Naive thymus-derived CD4-positive, alpha-beta T cell (primary cell): ENCODE measurements at regions not wholly inside any gene's neighbourhood (a gene's known extent, or its start where the extent isn't known, plus 50 kb on each side); places are given as distances from the start of the nearest gene placed in this dataset.

Experiments used
- ATAC-seq: fragments of 150-1000 bp; cut with Tn5 transposase; 2 replicates; pipeline ENCODE4 v1.10.0; 2021; ENCODE audit warnings: mild to moderate bottlenecking, moderate library complexity
- CTCF ChIA-PET: fragments of 350-600 bp; sonication (Branson Sonifier 250); formaldehyde crosslinking; loops from one replicate; lab custom pipeline; 2021; ENCODE audit warnings: antibody characterized with exemption; lab: Charles Lee
- POLR2A ChIA-PET: fragments of 350-600 bp; sonication (Branson Sonifier 250); formaldehyde crosslinking; loops from one replicate; lab custom pipeline; 2021; ENCODE audit warnings: antibody characterized with exemption, inconsistent platforms; lab: Charles Lee
- DNase-seq, 9 donors: peaks; one replicate each; pipeline versions ENCODE4 v3.0.0 to v3.0.0-alpha.2; 2020 to 2022; ENCODE audit warnings: mixed read lengths in 1 of 9
- H3K27ac ChIP-seq: one replicate; pipeline ENCODE4 v1.7.0; 2013; ENCODE audit warnings: mild to moderate bottlenecking, low read depth, low read length, moderate library complexity
- H3K27me3 ChIP-seq, 2 donors: one replicate each; pipeline ENCODE4 v1.7.0; 2013; ENCODE audit warnings: low read length in 2 of 2, mild to moderate bottlenecking in 2 of 2, moderate library complexity in 2 of 2; ENCODE audit not compliant: control insufficient read depth in 2 of 2, insufficient read depth in 2 of 2
- H3K36me3 ChIP-seq, 3 experiments: 1 replicate in 2 of 3; 2 replicates in 1 of 3; pipeline ENCODE4 v1.7.0; 2013; ENCODE audit warnings: low read length in 3 of 3, mild to moderate bottlenecking in 3 of 3, moderate library complexity in 1 of 3; ENCODE audit not compliant: insufficient read depth in 3 of 3, control insufficient read depth in 2 of 3
- H3K4me1 ChIP-seq, 2 donors: one replicate each; pipeline ENCODE4 v1.7.0; 2013; ENCODE audit warnings: low read length in 2 of 2, mild to moderate bottlenecking in 2 of 2, moderate library complexity in 1 of 2; ENCODE audit not compliant: control insufficient read depth in 2 of 2, insufficient read depth in 2 of 2
- H3K4me3 ChIP-seq: 2 replicates; pipeline ENCODE4 v1.7.0; 2013; ENCODE audit warnings: mild to moderate bottlenecking, low read length
- H3K9me3 ChIP-seq, 3 experiments: 1 replicate in 2 of 3; 2 replicates in 1 of 3; pipeline ENCODE4 v1.7.0; 2013; ENCODE audit warnings: low read length in 3 of 3; ENCODE audit not compliant: control insufficient read depth in 2 of 3
- H3K27ac Mint-ChIP-seq, 9 donors: one replicate each; pipeline ENCODE4 v1.8.0; 2020 to 2022; ENCODE audit warnings: mixed read lengths in 9 of 9, mild to moderate bottlenecking in 8 of 9, moderate library complexity in 5 of 9, inconsistent platforms in 2 of 9
- H3K27me3 Mint-ChIP-seq, 5 donors: one replicate each; pipeline ENCODE4 v1.8.0; 2021 to 2022; ENCODE audit warnings: mixed read lengths in 5 of 5, mild to moderate bottlenecking in 1 of 5
- H3K36me3 Mint-ChIP-seq, 5 donors: one replicate each; pipeline ENCODE4 v1.8.0; 2020 to 2022; ENCODE audit warnings: mixed read lengths in 5 of 5, mild to moderate bottlenecking in 3 of 5, inconsistent platforms in 1 of 5
- H3K4me1 Mint-ChIP-seq, 7 donors: one replicate each; pipeline ENCODE4 v1.8.0; 2020 to 2022; ENCODE audit warnings: mixed read lengths in 7 of 7, mild to moderate bottlenecking in 3 of 7, inconsistent platforms in 1 of 7
- H3K4me3 Mint-ChIP-seq, 10 donors: one replicate each; pipeline ENCODE4 v1.8.0; 2020 to 2022; ENCODE audit warnings: mild to moderate bottlenecking in 10 of 10, mixed read lengths in 10 of 10, moderate library complexity in 6 of 10, inconsistent platforms in 2 of 10
- H3K9me3 Mint-ChIP-seq, 11 donors: one replicate each; pipeline ENCODE4 v1.8.0; 2020 to 2022; ENCODE audit warnings: mixed read lengths in 11 of 11, mild to moderate bottlenecking in 4 of 11, inconsistent platforms in 1 of 11, moderate library complexity in 1 of 11
- intact Hi-C, 2 donors: fragments of 100-400 bp; cut with micrococcal nuclease; formaldehyde crosslinking; loops; one replicate each; pipeline ENCODE4 v1.15.1; 2023

DNA sequence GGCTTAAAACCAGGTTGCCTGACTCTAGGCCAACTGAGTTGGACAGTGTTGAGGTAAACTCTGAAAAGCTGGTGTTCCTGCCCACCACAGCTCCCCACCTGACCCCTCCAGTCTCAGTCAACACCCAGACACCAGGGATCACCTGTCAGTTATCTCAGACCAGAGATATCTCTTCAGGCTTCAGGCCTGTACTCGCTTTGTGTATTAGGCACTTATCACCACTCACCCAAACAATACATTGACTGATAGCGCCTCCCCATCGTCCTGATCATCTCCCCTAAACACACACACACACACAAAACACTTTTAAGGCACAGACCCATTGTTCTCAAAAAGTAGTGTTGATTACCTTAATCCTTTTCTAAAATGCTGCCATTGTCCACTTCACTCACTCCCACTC, 111.5 kb downstream of the PLCE1 start:
- Histone ChIP-seq H3K27me3 (no peaks in the 10 kb centered on the region), H3K9me3 (no peaks in the 10 kb centered on the region), H3K27ac (no peak overlapping the region), H3K4me3 (no peak overlapping the region), H3K36me3 (no peaks in the 10 kb centered on the region), H3K4me1 (no peaks in the 10 kb centered on the region)
- CTCF ChIA-PET, result no interaction called here
- intact Hi-C loops, result no loop called here
- Mint-ChIP-seq H3K36me3 (no peaks in the 10 kb centered on the region), H3K27me3 (peaks cover 4 to 25% (median 11%) of the 10 kb centered on the region in 5 donors), H3K4me1 (no peaks in the 10 kb centered on the region), H3K9me3 (peaks cover 0 to 2% (median 0%) of the 10 kb centered on the region in 11 donors), H3K27ac (no peak overlapping the region), H3K4me3 (no peak overlapping the region)
- POLR2A ChIA-PET, result no interaction called here
- ATAC-seq (no peak), DNase-seq (no peak)

DNA sequence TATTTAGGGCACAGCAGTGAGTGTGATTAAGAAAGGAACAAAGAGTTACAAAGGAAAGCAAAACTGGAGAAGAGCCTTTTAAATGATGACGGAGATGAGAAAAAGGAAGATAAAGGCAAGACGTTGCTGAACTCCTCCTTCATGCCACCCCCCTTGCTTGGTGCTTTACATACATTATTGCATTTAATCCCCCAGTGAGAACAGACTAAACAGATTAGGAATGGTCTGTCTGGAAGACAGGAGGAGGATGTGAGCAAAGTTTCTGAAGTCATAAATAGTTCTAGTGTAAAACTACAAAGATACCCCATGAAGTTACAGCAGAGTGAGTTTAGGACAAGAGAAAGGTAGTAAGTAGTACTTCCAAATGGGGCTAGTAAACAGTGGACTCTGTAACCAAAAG, 113.5 kb downstream of the PLCE1 start:
- peaks cover 2 to 23% (median 8%) of the 10 kb centered on the region in 5 donors for H3K27me3 Mint-ChIP-seq
- POLR2A ChIA-PET, result no interaction called here
- DNase-seq (no peak), ATAC-seq (no peak)
- Histone ChIP-seq H3K4me3 (no peak overlapping the region), H3K4me1 (no peaks in the 10 kb centered on the region), H3K36me3 (no peaks in the 10 kb centered on the region), H3K27ac (no peak overlapping the region), H3K9me3 (no peaks in the 10 kb centered on the region), H3K27me3 (no peaks in the 10 kb centered on the region)
- no peak overlapping the region for H3K4me3 Mint-ChIP-seq
- no peaks in the 10 kb centered on the region for H3K4me1 Mint-ChIP-seq
- no peaks in the 10 kb centered on the region for H3K36me3 Mint-ChIP-seq
- H3K9me3 Mint-ChIP-seq, result peaks cover 0 to 2% (median 0%) of the 10 kb centered on the region in 11 donors
- no peak overlapping the region for H3K27ac Mint-ChIP-seq
- intact Hi-C loops, result no loop called here
- CTCF ChIA-PET, result no interaction called here

DNA sequence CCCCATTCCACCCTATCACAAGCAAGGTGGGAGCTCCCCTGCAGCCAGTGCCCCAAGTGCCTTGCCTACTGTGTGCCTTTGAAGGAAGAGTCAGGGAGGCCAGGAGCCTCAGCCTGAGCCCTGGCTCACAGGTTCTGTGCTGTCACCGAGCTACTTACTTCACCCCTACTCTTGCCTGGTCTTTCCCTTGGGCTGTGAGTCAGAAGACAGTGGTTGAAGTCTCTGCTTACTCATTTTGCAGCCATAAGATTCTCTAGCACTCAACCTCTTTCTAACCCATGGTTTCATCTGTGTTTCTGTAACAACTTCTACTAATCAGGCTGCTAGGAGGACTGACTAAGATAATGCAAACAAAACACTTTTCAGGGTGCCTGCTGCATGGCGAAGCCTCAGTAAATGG, 114.5 kb downstream of the PLCE1 start:
- CTCF ChIA-PET, result no interaction called here
- intact Hi-C loops, result no loop called here
- H3K9me3 Mint-ChIP-seq, result peaks cover 0 to 2% (median 0%) of the 10 kb centered on the region in 11 donors
- no peaks in the 10 kb centered on the region for H3K4me1 Mint-ChIP-seq
- H3K27me3 ChIP-seq, result no peaks in the 10 kb centered on the region
- no peaks in the 10 kb centered on the region for H3K9me3 ChIP-seq
- H3K4me3 ChIP-seq, result no peak overlapping the region
- H3K4me3 Mint-ChIP-seq, result no peak overlapping the region
- DNase-seq (no peak), ATAC-seq (no peak)
- no peak overlapping the region for H3K27ac ChIP-seq
- no peaks in the 10 kb centered on the region for H3K36me3 ChIP-seq
- POLR2A ChIA-PET, result no interaction called here
- no peaks in the 10 kb centered on the region for H3K36me3 Mint-ChIP-seq
- H3K4me1 ChIP-seq, result no peaks in the 10 kb centered on the region
- peaks cover 2 to 23% (median 8%) of the 10 kb centered on the region in 5 donors for H3K27me3 Mint-ChIP-seq
- H3K27ac Mint-ChIP-seq, result no peak overlapping the region

DNA sequence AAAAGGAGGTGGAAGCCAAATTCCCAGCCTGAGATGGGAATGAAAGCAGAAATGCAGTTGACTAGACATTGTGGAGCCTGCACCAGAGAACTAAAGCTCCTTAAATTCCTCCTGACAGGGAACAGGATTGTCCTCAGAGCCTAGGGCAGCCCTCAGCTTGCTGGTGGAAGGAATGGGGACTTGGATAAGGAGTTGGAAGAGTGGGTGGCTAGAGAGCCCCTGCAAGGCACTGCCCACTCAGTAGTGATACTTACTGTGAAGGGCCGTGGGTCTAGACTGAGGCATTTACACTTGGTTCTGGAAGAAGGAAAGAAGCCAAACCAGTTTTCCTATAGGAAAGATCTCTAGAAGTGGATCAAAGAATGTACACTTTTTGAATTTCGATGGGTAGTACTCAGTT, 117.6 kb downstream of the PLCE1 start:
- peaks cover 0 to 3% (median 0%) of the 10 kb centered on the region in 5 donors for H3K36me3 Mint-ChIP-seq
- DNase-seq (no peak), ATAC-seq (no peak)
- H3K9me3 Mint-ChIP-seq, result peaks cover 0 to 7% (median 0%) of the 10 kb centered on the region in 11 donors
- H3K4me1 Mint-ChIP-seq, result no peaks in the 10 kb centered on the region
- intact Hi-C loops, result no loop called here
- H3K27me3 Mint-ChIP-seq, result peaks cover 4 to 28% (median 11%) of the 10 kb centered on the region in 5 donors
- Histone ChIP-seq H3K27me3 (no peaks in the 10 kb centered on the region), H3K36me3 (no peaks in the 10 kb centered on the region), H3K4me1 (no peaks in the 10 kb centered on the region), H3K9me3 (no peaks in the 10 kb centered on the region), H3K4me3 (no peak overlapping the region), H3K27ac (no peak overlapping the region)
- H3K4me3 Mint-ChIP-seq, result no peak overlapping the region
- CTCF ChIA-PET, result no interaction called here
- POLR2A ChIA-PET, result no interaction called here
- no peak overlapping the region for H3K27ac Mint-ChIP-seq

DNA sequence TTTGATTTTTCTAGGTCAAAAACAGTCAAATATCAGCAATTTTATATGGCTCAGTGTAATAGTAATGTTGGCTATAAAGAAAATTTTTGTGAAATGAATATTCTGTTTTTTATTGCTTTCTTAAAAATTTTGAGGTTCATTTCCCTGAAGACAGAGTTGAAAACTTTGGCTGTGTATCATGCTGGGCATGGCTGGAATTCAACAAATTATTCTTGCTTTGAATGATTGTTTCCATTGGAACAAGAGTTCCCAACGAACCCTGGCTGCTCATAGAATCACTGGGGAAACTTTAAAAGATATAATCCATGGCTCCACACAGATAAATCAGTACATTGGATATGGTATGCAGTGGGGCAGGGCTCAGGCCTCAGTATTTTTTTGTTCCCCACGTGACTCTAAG, 118.6 kb downstream of the PLCE1 start:
- intact Hi-C loops, result no loop called here
- Mint-ChIP-seq H3K27me3 (peaks cover 4 to 22% (median 5%) of the 10 kb centered on the region in 5 donors), H3K4me1 (no peaks in the 10 kb centered on the region), H3K36me3 (peaks cover 0 to 3% (median 0%) of the 10 kb centered on the region in 5 donors), H3K27ac (no peak overlapping the region), H3K9me3 (peaks cover 0 to 7% (median 0%) of the 10 kb centered on the region in 11 donors), H3K4me3 (no peak overlapping the region)
- no peak overlapping the region for H3K4me3 ChIP-seq
- no peaks in the 10 kb centered on the region for H3K9me3 ChIP-seq
- ChIA-PET POLR2A (no interaction called here), CTCF (no interaction called here)
- H3K27me3 ChIP-seq, result no peaks in the 10 kb centered on the region
- H3K27ac ChIP-seq, result no peak overlapping the region
- no peaks in the 10 kb centered on the region for H3K4me1 ChIP-seq
- DNase-seq, result no peak
- no peaks in the 10 kb centered on the region for H3K36me3 ChIP-seq
- ATAC-seq, result no peak

DNA sequence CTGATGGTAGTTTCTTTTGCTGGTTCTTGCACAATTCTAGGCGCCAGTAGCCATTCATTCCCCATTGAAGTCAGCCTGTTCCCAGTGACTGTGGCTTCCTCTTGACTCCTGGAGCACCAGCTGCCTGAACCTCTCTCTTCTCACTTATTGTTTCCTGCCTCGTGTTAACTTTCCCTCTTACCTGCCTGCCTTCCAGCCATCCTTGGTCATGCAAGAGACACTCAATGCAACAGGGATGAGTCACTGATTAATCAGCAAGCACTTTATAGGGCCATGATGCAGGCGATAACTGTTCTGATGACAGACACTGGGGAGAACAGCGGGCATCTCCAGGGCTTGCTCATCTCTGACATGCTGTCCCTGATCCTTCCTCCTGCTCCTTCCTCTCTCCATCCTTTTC, 122.0 kb downstream of the PLCE1 start:
- H3K36me3 ChIP-seq, result no peaks in the 10 kb centered on the region
- ATAC-seq, result no peak
- no peak overlapping the region for H3K4me3 Mint-ChIP-seq
- peaks cover 0 to 11% (median 2%) of the 10 kb centered on the region in 11 donors for H3K9me3 Mint-ChIP-seq
- POLR2A ChIA-PET, result no interaction called here
- no peak overlapping the region for H3K27ac Mint-ChIP-seq
- CTCF ChIA-PET, result no interaction called here
- H3K4me3 ChIP-seq, result no peak overlapping the region
- H3K36me3 Mint-ChIP-seq, result peaks cover 0 to 3% (median 0%) of the 10 kb centered on the region in 5 donors
- DNase-seq, result no peak
- H3K27me3 ChIP-seq, result no peaks in the 10 kb centered on the region
- H3K4me1 ChIP-seq, result no peaks in the 10 kb centered on the region
- intact Hi-C loops, result no loop called here
- H3K9me3 ChIP-seq, result no peaks in the 10 kb centered on the region
- no peaks in the 10 kb centered on the region for H3K4me1 Mint-ChIP-seq
- H3K27ac ChIP-seq, result no peak overlapping the region
- H3K27me3 Mint-ChIP-seq, result peaks cover 0 to 14% (median 5%) of the 10 kb centered on the region in 5 donors

DNA sequence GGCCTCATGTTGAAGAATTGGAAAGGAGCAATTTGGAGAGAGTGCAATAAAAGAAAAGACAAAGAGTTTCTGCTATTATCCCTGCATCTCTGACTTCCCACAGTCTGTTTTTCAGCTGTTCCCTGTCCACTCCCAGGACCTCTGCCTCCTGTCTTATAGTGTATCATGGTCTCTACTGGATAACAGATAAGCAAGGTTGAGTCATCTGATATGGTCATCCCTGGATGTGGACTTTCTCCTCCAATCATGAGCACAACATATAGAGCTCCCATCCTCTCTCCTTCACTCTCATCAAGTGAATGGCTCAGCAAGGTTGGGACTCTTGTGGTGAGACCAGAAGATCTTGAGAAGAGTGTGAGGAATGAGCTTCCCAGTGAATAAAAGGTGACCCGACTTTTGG, 123.1 kb downstream of the PLCE1 start:
- intact Hi-C loops, result no loop called here
- H3K27me3 Mint-ChIP-seq, result peaks cover 0 to 6% (median 2%) of the 10 kb centered on the region in 5 donors
- H3K27me3 ChIP-seq, result no peaks in the 10 kb centered on the region

More for the DNA sequence above, 123.1 kb downstream of the PLCE1 start:
- H3K27ac Mint-ChIP-seq, result no peak overlapping the region
- no peak overlapping the region for H3K4me3 ChIP-seq
- DNase-seq (no peak), ATAC-seq (no peak)
- ChIA-PET POLR2A (no interaction called here), CTCF (no interaction called here)
- peaks cover 0 to 11% (median 2%) of the 10 kb centered on the region in 11 donors for H3K9me3 Mint-ChIP-seq
- H3K27ac ChIP-seq, result no peak overlapping the region
- H3K4me1 Mint-ChIP-seq, result no peaks in the 10 kb centered on the region
- H3K4me3 Mint-ChIP-seq, result no peak overlapping the region
- H3K36me3 Mint-ChIP-seq, result peaks cover 0 to 3% (median 0%) of the 10 kb centered on the region in 5 donors
- H3K36me3 ChIP-seq, result no peaks in the 10 kb centered on the region
- H3K9me3 ChIP-seq, result no peaks in the 10 kb centered on the region
- H3K4me1 ChIP-seq, result no peaks in the 10 kb centered on the region
